ENCODE measurements at regions not wholly inside any gene's neighbourhood (a gene's known extent, or its start where the extent isn't known, plus 50 kb on each side); places are given as distances from the start of the nearest gene placed in this dataset.

GRCh38 chr9:84140535-84141101 is 160.0 kb downstream of the RMI1 start:
- Histone ChIP-seq H3K36me3 (ENCODE audit: control insufficient read depth in 2 of 2, insufficient read depth in 2 of 2, low read length in 1 of 2) (no peaks in the 10 kb centered on the region), H3K4me1 (ENCODE audit: control insufficient read depth in 2 of 2, insufficient read depth in 2 of 2, low read length in 2 of 2) (no peaks in the 10 kb centered on the region), H3K27me3 (ENCODE audit: control insufficient read depth in 2 of 2, insufficient read depth in 1 of 2, low read length in 1 of 2) (peaks cover 18 to 37% of the 10 kb centered on the region in 2 donors), H3K9me3 (ENCODE audit: control insufficient read depth in 2 of 2, insufficient read depth in 1 of 2, low read length in 1 of 2) (no peaks in the 10 kb centered on the region), H3K4me3 (ENCODE audit: low read length in 2 of 2) (peak overlapping the region; percentile 31 to 33), H3K27ac (ENCODE audit: low read depth in 1 of 2, low read length in 1 of 2) (no peak overlapping the region)
- DNase-seq (ENCODE audit: low read depth in 6 of 9, low spot score in 9 of 9), result peak in 5 of 9 donors; percentile 1 to 63 (median 22)
- WGBS, result 7% methylated on average over 41 of the region's 41 CpGs

GRCh38 chr9:84141741-84142370 is 161.3 kb downstream of the RMI1 start:
- H3K9me3 ChIP-seq (ENCODE audit: control insufficient read depth in 2 of 2, insufficient read depth in 1 of 2, low read length in 1 of 2), result no peaks in the 10 kb centered on the region
- H3K4me3 ChIP-seq (ENCODE audit: low read length in 2 of 2), result no peak overlapping the region
- H3K36me3 ChIP-seq (ENCODE audit: control insufficient read depth in 2 of 2, insufficient read depth in 2 of 2, low read length in 1 of 2), result no peaks in the 10 kb centered on the region
- H3K27me3 ChIP-seq (ENCODE audit: control insufficient read depth in 2 of 2, insufficient read depth in 1 of 2, low read length in 1 of 2), result peaks cover 18 to 37% of the 10 kb centered on the region in 2 donors
- no peak overlapping the region for H3K27ac ChIP-seq (ENCODE audit: low read depth in 1 of 2, low read length in 1 of 2)
- WGBS, result 91% methylated on average over 7 of the region's 7 CpGs
- no peaks in the 10 kb centered on the region for H3K4me1 ChIP-seq (ENCODE audit: control insufficient read depth in 2 of 2, insufficient read depth in 2 of 2, low read length in 2 of 2)
- DNase-seq (ENCODE audit: low read depth in 6 of 9, low spot score in 9 of 9), result no peak

DNA sequence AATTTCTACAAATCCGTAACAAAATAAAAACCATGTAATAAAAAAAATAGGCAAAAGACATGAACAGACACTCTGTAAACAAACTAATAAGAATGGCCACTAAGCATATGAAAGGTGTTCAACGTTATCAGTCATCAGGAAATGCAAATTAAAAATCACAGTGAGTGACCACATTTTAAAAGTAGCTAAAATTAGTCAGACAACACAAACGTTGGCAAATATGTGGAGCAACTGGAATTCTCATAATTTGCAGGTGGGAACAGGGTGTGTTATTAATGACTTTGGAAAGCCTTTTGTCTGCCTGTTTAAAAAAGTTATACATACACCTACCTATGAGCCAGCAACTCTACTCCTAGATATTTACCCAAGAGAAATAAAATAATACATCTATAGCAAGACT is 164.4 kb downstream of the RMI1 start:
- H3K4me3 ChIP-seq (ENCODE audit: low read length in 2 of 2), result no peak overlapping the region
- no peaks in the 10 kb centered on the region for H3K9me3 ChIP-seq (ENCODE audit: control insufficient read depth in 2 of 2, insufficient read depth in 1 of 2, low read length in 1 of 2)
- 89% methylated on average over 3 of the region's 3 CpGs for WGBS
- no peak for DNase-seq (ENCODE audit: low read depth in 6 of 9, low spot score in 9 of 9)
- no peak overlapping the region for H3K27ac ChIP-seq (ENCODE audit: low read depth in 1 of 2, low read length in 1 of 2)
- H3K36me3 ChIP-seq (ENCODE audit: control insufficient read depth in 2 of 2, insufficient read depth in 2 of 2, low read length in 1 of 2), result no peaks in the 10 kb centered on the region
- H3K27me3 ChIP-seq (ENCODE audit: control insufficient read depth in 2 of 2, insufficient read depth in 1 of 2, low read length in 1 of 2), result peaks cover 15 to 27% of the 10 kb centered on the region in 2 donors
- H3K4me1 ChIP-seq (ENCODE audit: control insufficient read depth in 2 of 2, insufficient read depth in 2 of 2, low read length in 2 of 2), result no peaks in the 10 kb centered on the region

GRCh38 chr9:84145780-84146179 is 165.2 kb downstream of the RMI1 start:
- no peaks in the 10 kb centered on the region for H3K9me3 ChIP-seq (ENCODE audit: control insufficient read depth in 2 of 2, insufficient read depth in 1 of 2, low read length in 1 of 2)
- no peaks in the 10 kb centered on the region for H3K36me3 ChIP-seq (ENCODE audit: control insufficient read depth in 2 of 2, insufficient read depth in 2 of 2, low read length in 1 of 2)
- H3K27ac ChIP-seq (ENCODE audit: low read depth in 1 of 2, low read length in 1 of 2), result no peak overlapping the region
- 98% methylated on average over 2 of the region's 2 CpGs for WGBS
- DNase-seq (ENCODE audit: low read depth in 6 of 9, low spot score in 9 of 9), result no peak
- H3K27me3 ChIP-seq (ENCODE audit: control insufficient read depth in 2 of 2, insufficient read depth in 1 of 2, low read length in 1 of 2), result peaks cover 14 to 19% of the 10 kb centered on the region in 2 donors
- H3K4me3 ChIP-seq (ENCODE audit: low read length in 2 of 2), result no peak overlapping the region
- H3K4me1 ChIP-seq (ENCODE audit: control insufficient read depth in 2 of 2, insufficient read depth in 2 of 2, low read length in 2 of 2), result no peaks in the 10 kb centered on the region

DNA sequence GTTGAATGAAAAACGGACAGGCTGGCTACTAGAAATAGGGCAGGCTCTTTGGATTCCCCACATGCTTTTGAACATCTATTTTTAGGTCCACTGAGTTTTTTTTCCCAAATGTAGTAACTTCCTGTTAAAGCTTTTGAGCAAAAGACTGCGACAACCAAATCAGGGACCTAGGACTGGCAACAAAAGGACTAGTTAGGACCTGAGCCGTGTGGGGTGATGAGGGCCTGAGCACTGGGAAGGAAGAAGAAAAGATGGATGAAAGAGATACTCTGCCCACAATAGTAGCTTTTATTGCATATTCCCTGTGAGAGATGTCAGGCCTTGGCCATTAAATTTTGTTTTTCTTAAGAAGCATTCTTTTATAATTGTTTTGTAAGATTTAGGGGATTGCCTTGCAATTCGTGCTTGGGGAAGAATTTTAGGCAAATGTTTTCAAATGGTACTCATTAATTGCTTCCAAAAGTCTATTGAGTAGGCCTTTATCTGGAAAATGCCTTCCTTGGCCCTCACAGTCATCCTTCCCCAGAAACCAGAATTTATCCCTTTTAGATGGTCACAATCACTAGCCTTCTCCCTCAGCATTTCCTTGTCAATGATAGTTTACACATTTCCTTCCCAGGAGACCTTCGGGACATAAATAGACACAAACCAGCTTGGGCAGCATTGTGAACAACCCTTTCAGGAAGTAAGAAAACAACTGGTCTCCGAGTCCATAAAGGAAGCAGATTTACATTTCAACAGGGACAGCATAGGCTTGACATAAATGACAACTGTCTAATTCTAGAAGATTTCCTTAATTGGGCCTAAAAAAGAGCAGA is 166.5 kb downstream of the RMI1 start:
- WGBS, result 48% methylated on average over 6 of the region's 6 CpGs
- no peaks in the 10 kb centered on the region for H3K4me1 ChIP-seq (ENCODE audit: control insufficient read depth in 2 of 2, insufficient read depth in 2 of 2, low read length in 2 of 2)
- DNase-seq (ENCODE audit: low read depth in 6 of 9, low spot score in 9 of 9), result no peak
- no peaks in the 10 kb centered on the region for H3K9me3 ChIP-seq (ENCODE audit: control insufficient read depth in 2 of 2, insufficient read depth in 1 of 2, low read length in 1 of 2)
- peaks cover 6 to 9% of the 10 kb centered on the region in 2 donors for H3K27me3 ChIP-seq (ENCODE audit: control insufficient read depth in 2 of 2, insufficient read depth in 1 of 2, low read length in 1 of 2)
- no peak overlapping the region for H3K4me3 ChIP-seq (ENCODE audit: low read length in 2 of 2)
- H3K27ac ChIP-seq (ENCODE audit: low read depth in 1 of 2, low read length in 1 of 2), result no peak overlapping the region
- H3K36me3 ChIP-seq (ENCODE audit: control insufficient read depth in 2 of 2, insufficient read depth in 2 of 2, low read length in 1 of 2), result no peaks in the 10 kb centered on the region

- no peaks in the 10 kb centered on the region for H3K9me3 ChIP-seq (ENCODE audit: control insufficient read depth in 2 of 2, insufficient read depth in 1 of 2, low read length in 1 of 2)
- no peak for DNase-seq (ENCODE audit: low read depth in 6 of 9, low spot score in 9 of 9)
- H3K36me3 ChIP-seq (ENCODE audit: control insufficient read depth in 2 of 2, insufficient read depth in 2 of 2, low read length in 1 of 2), result no peaks in the 10 kb centered on the region
- no peaks in the 10 kb centered on the region for H3K4me1 ChIP-seq (ENCODE audit: control insufficient read depth in 2 of 2, insufficient read depth in 2 of 2, low read length in 2 of 2)
- WGBS, result 97% methylated on average over 5 of the region's 5 CpGs
- no peaks in the 10 kb centered on the region for H3K27me3 ChIP-seq (ENCODE audit: control insufficient read depth in 2 of 2, insufficient read depth in 1 of 2, low read length in 1 of 2)
- no peak overlapping the region for H3K27ac ChIP-seq (ENCODE audit: low read depth in 1 of 2, low read length in 1 of 2)
- no peak overlapping the region for H3K4me3 ChIP-seq (ENCODE audit: low read length in 2 of 2)
These were observed 170.6 kb downstream of the RMI1 start for GRCh38 chr9:84151236-84151635.

- H3K36me3 ChIP-seq (ENCODE audit: control insufficient read depth in 2 of 2, insufficient read depth in 2 of 2, low read length in 1 of 2), result no peaks in the 10 kb centered on the region
- DNase-seq (ENCODE audit: low read depth in 6 of 9, low spot score in 9 of 9), result no peak
- no peak overlapping the region for H3K27ac ChIP-seq (ENCODE audit: low read depth in 1 of 2, low read length in 1 of 2)
- H3K4me1 ChIP-seq (ENCODE audit: control insufficient read depth in 2 of 2, insufficient read depth in 2 of 2, low read length in 2 of 2), result no peaks in the 10 kb centered on the region
- WGBS, result 95% methylated on average over 5 of the region's 5 CpGs
- H3K27me3 ChIP-seq (ENCODE audit: control insufficient read depth in 2 of 2, insufficient read depth in 1 of 2, low read length in 1 of 2), result no peaks in the 10 kb centered on the region
- H3K4me3 ChIP-seq (ENCODE audit: low read length in 2 of 2), result no peak overlapping the region
- H3K9me3 ChIP-seq (ENCODE audit: control insufficient read depth in 2 of 2, insufficient read depth in 1 of 2, low read length in 1 of 2), result no peaks in the 10 kb centered on the region
These were observed 171.0 kb downstream of the RMI1 start for GRCh38 chr9:84151640-84152039.

DNA sequence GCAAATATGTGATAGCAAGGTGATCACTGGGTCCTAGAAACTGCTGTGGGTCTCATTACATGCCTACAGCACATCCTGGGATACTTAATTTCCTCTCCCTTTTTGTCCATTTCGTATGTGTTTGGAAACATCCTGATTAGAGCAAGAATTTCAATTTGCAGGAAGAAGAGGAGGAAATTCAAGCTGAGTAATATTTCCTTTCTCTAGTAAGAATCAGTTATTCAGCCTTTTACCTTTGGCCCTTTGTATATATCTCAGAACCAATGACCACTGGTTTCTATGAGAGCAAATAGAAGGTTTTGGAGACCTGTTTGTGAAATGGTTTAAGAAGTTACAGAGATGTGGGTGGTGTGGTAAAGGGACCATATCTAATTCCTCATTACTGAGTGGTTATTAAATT is 171.6 kb downstream of the RMI1 start:
- no peak for DNase-seq (ENCODE audit: low read depth in 6 of 9, low spot score in 9 of 9)
- H3K27me3 ChIP-seq (ENCODE audit: control insufficient read depth in 2 of 2, insufficient read depth in 1 of 2, low read length in 1 of 2), result no peaks in the 10 kb centered on the region
- no peaks in the 10 kb centered on the region for H3K4me1 ChIP-seq (ENCODE audit: control insufficient read depth in 2 of 2, insufficient read depth in 2 of 2, low read length in 2 of 2)
- no peak overlapping the region for H3K27ac ChIP-seq (ENCODE audit: low read depth in 1 of 2, low read length in 1 of 2)
- no peaks in the 10 kb centered on the region for H3K36me3 ChIP-seq (ENCODE audit: control insufficient read depth in 2 of 2, insufficient read depth in 2 of 2, low read length in 1 of 2)
- no peaks in the 10 kb centered on the region for H3K9me3 ChIP-seq (ENCODE audit: control insufficient read depth in 2 of 2, insufficient read depth in 1 of 2, low read length in 1 of 2)
- WGBS, result 62% methylated on average over 1 of the region's 1 CpG
- H3K4me3 ChIP-seq (ENCODE audit: low read length in 2 of 2), result no peak overlapping the region

GRCh38 chr9:84153885-84154284 is 173.3 kb downstream of the RMI1 start:
- Histone ChIP-seq H3K4me3 (ENCODE audit: low read length in 2 of 2) (no peak overlapping the region), H3K9me3 (ENCODE audit: control insufficient read depth in 2 of 2, insufficient read depth in 1 of 2, low read length in 1 of 2) (no peaks in the 10 kb centered on the region), H3K27me3 (ENCODE audit: control insufficient read depth in 2 of 2, insufficient read depth in 1 of 2, low read length in 1 of 2) (no peaks in the 10 kb centered on the region), H3K4me1 (ENCODE audit: control insufficient read depth in 2 of 2, insufficient read depth in 2 of 2, low read length in 2 of 2) (no peaks in the 10 kb centered on the region), H3K36me3 (ENCODE audit: control insufficient read depth in 2 of 2, insufficient read depth in 2 of 2, low read length in 1 of 2) (no peaks in the 10 kb centered on the region), H3K27ac (ENCODE audit: low read depth in 1 of 2, low read length in 1 of 2) (no peak overlapping the region)
- WGBS, result 93% methylated on average over 1 of the region's 1 CpG
- no peak for DNase-seq (ENCODE audit: low read depth in 6 of 9, low spot score in 9 of 9)
